Natural killer cell (primary cell): ENCODE measurements at regions not wholly inside any gene's neighbourhood (a gene's known extent, or its start where the extent isn't known, plus 50 kb on each side); places are given as distances from the start of the nearest gene placed in this dataset.

Experiments
- ATAC-seq, 3 donors: fragments of 150-1000 bp in 2 of 3; fragments of 200-7000 bp in 1 of 3; cut with Tn5 transposase; 1 replicate in 1 of 3; 2 replicates in 2 of 3; pipeline ENCODE4 v1.10.0; 2021; ENCODE audit warnings: mild to moderate bottlenecking in 2 of 3, moderate library complexity in 2 of 3
- DNase-seq, 2 donors: peaks; one replicate each; pipeline versions ENCODE4 v3.0.0 to v3.0.0-alpha.2; 2013 to 2021; ENCODE audit warnings: mixed read lengths in 1 of 2
- H3K27ac ChIP-seq: one replicate; pipeline ENCODE4 v1.5.1; 2013; ENCODE audit warnings: mild to moderate bottlenecking, low read length
- H3K27me3 ChIP-seq: one replicate; pipeline ENCODE4 v1.6.1; 2013; ENCODE audit warnings: low read length; ENCODE audit not compliant: control insufficient read depth, insufficient read depth
- H3K36me3 ChIP-seq: one replicate; pipeline ENCODE4 v1.6.1; 2013; ENCODE audit warnings: low read length; ENCODE audit not compliant: control insufficient read depth, insufficient read depth
- H3K4me1 ChIP-seq: one replicate; pipeline ENCODE4 v1.6.1; 2013; ENCODE audit warnings: low read length; ENCODE audit not compliant: control insufficient read depth, insufficient read depth
- H3K4me3 ChIP-seq: one replicate; pipeline ENCODE4 v1.5.1; 2013; ENCODE audit warnings: low read length
- H3K9me3 ChIP-seq: one replicate; pipeline ENCODE4 v1.6.1; 2013; ENCODE audit warnings: low read length; ENCODE audit not compliant: control insufficient read depth, insufficient read depth
- H3K27ac Mint-ChIP-seq, 2 donors: one replicate each; pipeline ENCODE4 v1.8.0; 2022; ENCODE audit warnings: mild to moderate bottlenecking in 2 of 2, mixed read lengths in 2 of 2, moderate library complexity in 1 of 2
- H3K27me3 Mint-ChIP-seq, 2 donors: one replicate each; pipeline ENCODE4 v1.8.0; 2022; ENCODE audit warnings: low read depth in 2 of 2, mixed read lengths in 2 of 2
- H3K36me3 Mint-ChIP-seq: one replicate; pipeline ENCODE4 v1.8.0; 2022; ENCODE audit warnings: mixed read lengths
- H3K4me1 Mint-ChIP-seq, 2 donors: one replicate each; pipeline ENCODE4 v1.8.0; 2022; ENCODE audit warnings: mixed read lengths in 2 of 2
- H3K4me3 Mint-ChIP-seq: one replicate; pipeline ENCODE4 v1.8.0; 2022; ENCODE audit warnings: mild to moderate bottlenecking, moderate library complexity, mixed read lengths
- H3K9me3 Mint-ChIP-seq, 2 donors: one replicate each; pipeline ENCODE4 v1.8.0; 2022; ENCODE audit warnings: mixed read lengths in 2 of 2
- CTCF ChIP-seq: fragments of 200-600 bp; IDR thresholded peaks from one replicate; pipeline ENCODE4 v1.8.0; 2022; ENCODE audit warnings: antibody characterized with exemption
- WGBS: methylation state at CpG from one replicate; pipeline ENCODE4 v1.1.7; 2013; ENCODE audit warnings: missing lambda C conversion rate; ENCODE audit not compliant: insufficient coverage; 5-methylcytosine and 5-hydroxymethylcytosine counted together
- intact Hi-C: fragments of 100-400 bp; cut with micrococcal nuclease; formaldehyde crosslinking; loops from one replicate; pipeline ENCODE4 v1.14.2; 2022

GRCh38 chr1:30329802-30330557 is 393.4 kb downstream of the MATN1 start:
- H3K36me3 ChIP-seq = no peaks in the 10 kb centered on the region
- Mint-ChIP-seq H3K36me3 (no peaks in the 10 kb centered on the region), H3K4me3 (no peak overlapping the region), H3K4me1 (no peaks in the 10 kb centered on the region), H3K27me3 (peaks cover 0 to 2% of the 10 kb centered on the region in 2 donors), H3K9me3 (no peaks in the 10 kb centered on the region), H3K27ac (no peak overlapping the region)
- H3K4me1 ChIP-seq = no peaks in the 10 kb centered on the region
- H3K9me3 ChIP-seq = no peaks in the 10 kb centered on the region
- H3K27ac ChIP-seq = no peak overlapping the region
- ATAC-seq (no peak), DNase-seq (no peak)
- WGBS = 78% methylated on average over 15 of the region's 15 CpGs
- intact Hi-C loops = no loop called here
- no peaks in the 10 kb centered on the region for H3K27me3 ChIP-seq
- no peak overlapping the region for H3K4me3 ChIP-seq
- TF ChIP-seq CTCF = no peak

GRCh38 chr1:30329263-30329753 is 394.1 kb downstream of the MATN1 start:
- H3K4me1 Mint-ChIP-seq = no peaks in the 10 kb centered on the region
- ATAC-seq = no peak
- H3K4me3 Mint-ChIP-seq = no peak overlapping the region
- intact Hi-C loops = no loop called here
- H3K27me3 ChIP-seq = no peaks in the 10 kb centered on the region
- WGBS = 85% methylated on average over 12 of the region's 12 CpGs
- no peak overlapping the region for H3K27ac Mint-ChIP-seq
- no peak for TF ChIP-seq CTCF
- no peak overlapping the region for H3K27ac ChIP-seq
- peaks cover 0 to 2% of the 10 kb centered on the region in 2 donors for H3K27me3 Mint-ChIP-seq
- no peaks in the 10 kb centered on the region for H3K4me1 ChIP-seq
- H3K9me3 ChIP-seq = no peaks in the 10 kb centered on the region
- no peak overlapping the region for H3K4me3 ChIP-seq
- no peaks in the 10 kb centered on the region for H3K9me3 Mint-ChIP-seq
- no peaks in the 10 kb centered on the region for H3K36me3 Mint-ChIP-seq
- no peaks in the 10 kb centered on the region for H3K36me3 ChIP-seq
- DNase-seq = no peak

GRCh38 chr1:30328401-30329262 is 394.8 kb downstream of the MATN1 start:
- Histone ChIP-seq H3K4me3 (no peak overlapping the region), H3K27ac (no peak overlapping the region), H3K4me1 (no peaks in the 10 kb centered on the region), H3K36me3 (no peaks in the 10 kb centered on the region), H3K9me3 (no peaks in the 10 kb centered on the region), H3K27me3 (no peaks in the 10 kb centered on the region)
- Mint-ChIP-seq H3K27me3 (peaks cover 0 to 2% of the 10 kb centered on the region in 2 donors), H3K4me3 (no peak overlapping the region), H3K4me1 (no peaks in the 10 kb centered on the region), H3K27ac (no peak overlapping the region), H3K36me3 (no peaks in the 10 kb centered on the region), H3K9me3 (no peaks in the 10 kb centered on the region)
- no peak for TF ChIP-seq CTCF
- intact Hi-C loops = no loop called here
- ATAC-seq = no peak
- WGBS = 82% methylated on average over 9 of the region's 9 CpGs
- DNase-seq = no peak
